ENCODE measurements at regions not wholly inside any gene's neighbourhood (a gene's known extent, or its start where the extent isn't known, plus 50 kb on each side); places are given as distances from the start of the nearest gene placed in this dataset.
"Not testable (repeated sequence)": the region's sequence is repeated elsewhere in the genome, so short reads cannot be mapped to it uniquely, and the experiment has no call there.

- no peak for DNase-seq
- intact Hi-C loops (cut with DNase I): no loop called here
These were observed 1115.5 kb downstream of the TAF11L14 start for GRCh38 chr5:18749763-18750162.

DNA sequence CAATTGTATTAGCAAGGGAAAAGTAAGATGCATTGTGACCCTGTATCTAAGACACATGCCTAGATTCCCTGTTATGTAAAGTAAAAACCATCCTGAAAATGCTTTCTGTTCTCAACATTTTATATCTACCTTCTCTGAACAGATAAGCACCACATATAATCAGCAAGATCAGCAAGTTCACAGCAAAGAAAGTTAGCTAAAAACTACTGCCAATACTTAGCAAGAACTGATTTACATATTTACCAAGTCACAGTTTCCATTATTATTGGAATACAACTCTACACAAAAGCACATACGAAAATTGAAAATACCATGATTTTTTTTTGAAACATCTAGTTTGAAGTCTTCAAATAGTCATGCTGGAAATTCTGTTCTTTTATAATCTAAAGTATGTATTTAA lies 1118.1 kb downstream of the TAF11L14 start:
- intact Hi-C loops (cut with DNase I): no loop called here
- DNase-seq: no peak

DNA sequence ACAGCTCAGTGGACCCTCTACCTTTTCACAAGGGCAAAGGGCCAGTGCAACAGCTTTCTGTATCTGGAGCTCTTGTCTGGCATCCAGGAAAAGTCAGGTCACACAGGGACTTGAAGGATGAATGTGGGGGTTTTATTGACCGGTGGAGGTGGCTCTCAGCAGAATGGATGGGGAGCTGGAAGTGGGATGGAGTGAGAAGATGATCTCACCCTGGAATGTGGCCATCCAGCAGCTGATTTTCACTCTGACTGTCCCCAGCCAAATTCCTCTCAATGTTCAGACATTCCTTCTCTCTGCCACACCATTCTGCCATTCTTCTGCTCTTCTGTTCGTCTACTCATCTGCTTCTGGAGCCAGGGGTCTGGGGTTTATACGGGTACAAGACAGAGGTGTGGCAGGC lies 1119.9 kb downstream of the TAF11L14 start:
- intact Hi-C loops (cut with DNase I): no loop called here
- DNase-seq: no peak

- intact Hi-C loops (cut with DNase I): no loop called here
These were observed 1127.5 kb downstream of the TAF11L14 start for GRCh38 chr5:18761801-18762200.

GRCh38 chr5:18764161-18764560 lies 1129.9 kb downstream of the TAF11L14 start:
- intact Hi-C loops (cut with DNase I): no loop called here
- no peak for DNase-seq

More at GRCh38 chr5:18761801-18762200, 1127.5 kb downstream of the TAF11L14 start:
- no peak for DNase-seq

DNA sequence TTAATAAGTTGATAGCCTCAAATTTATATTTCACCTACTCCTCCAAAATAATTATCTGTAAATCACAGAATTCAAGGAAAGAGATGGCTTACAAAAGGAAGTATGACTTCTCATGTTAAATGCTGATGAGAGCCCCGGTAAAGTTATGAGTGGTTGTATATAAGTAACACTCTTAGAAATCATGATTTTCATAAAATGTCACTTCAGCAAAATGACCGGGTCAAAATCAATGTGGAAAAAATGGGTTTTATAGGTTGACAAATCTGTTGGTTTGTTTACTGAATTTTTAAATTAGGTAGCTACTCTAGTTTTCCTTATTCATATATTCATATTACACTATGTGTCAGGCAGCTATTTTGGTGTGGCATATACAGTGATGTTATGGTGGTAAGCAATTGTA lies 1131.0 kb downstream of the TAF11L14 start:
- DNase-seq: no peak
- intact Hi-C loops (cut with DNase I): no loop called here

GRCh38 chr5:18771097-18771610 lies 1136.9 kb downstream of the TAF11L14 start:
- intact Hi-C loops (cut with DNase I): no loop called here

GRCh38 chr5:18772475-18772874 lies 1138.2 kb downstream of the TAF11L14 start:
- peak in 9 of 42 donors; percentile 8 to 47 (median 22) for DNase-seq
- intact Hi-C loops (cut with DNase I): no loop called here

More at GRCh38 chr5:18771097-18771610, 1136.9 kb downstream of the TAF11L14 start:
- DNase-seq: no peak

GRCh38 chr5:18778225-18778624 lies 1144.0 kb downstream of the TAF11L14 start:
- intact Hi-C loops (cut with DNase I): no loop called here
- DNase-seq: peak in 4 of 42 donors; percentile 20 to 47 (median 26)

DNA sequence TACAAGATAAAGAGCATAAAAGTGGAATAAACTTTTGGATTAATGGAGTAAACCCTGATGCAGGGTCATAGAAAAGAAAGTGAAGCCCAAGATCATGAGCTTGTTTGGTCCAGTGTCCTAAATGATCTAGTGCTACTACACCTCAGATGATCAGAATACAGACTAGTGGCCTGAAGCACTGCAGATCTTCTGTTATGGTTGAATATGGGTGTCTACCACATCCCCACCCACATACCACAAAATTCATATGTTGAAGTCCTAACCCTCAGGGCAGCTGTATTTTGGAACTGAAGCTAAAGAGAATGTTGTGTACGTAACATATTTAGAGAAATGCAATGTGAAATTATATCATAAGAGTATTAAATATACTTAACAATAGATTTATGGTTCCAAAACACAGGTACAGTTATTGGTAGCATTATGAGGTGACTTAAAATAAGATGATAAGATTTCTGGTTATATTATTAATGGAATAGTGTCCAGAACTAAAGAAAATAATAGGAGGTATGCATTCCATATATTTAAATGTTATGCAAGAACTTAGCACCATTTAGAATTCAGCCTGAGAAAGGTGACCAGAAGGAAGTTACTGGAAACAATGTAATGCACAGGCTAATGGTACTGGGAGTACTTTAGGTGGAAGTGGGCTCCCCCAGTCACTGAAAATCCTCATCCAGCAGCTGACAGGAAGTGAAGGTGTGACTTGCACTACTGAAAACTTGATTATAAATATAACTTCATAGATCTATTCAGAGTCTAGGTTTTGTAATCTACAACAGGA lies 1155.1 kb downstream of the TAF11L14 start:
- intact Hi-C loops (cut with DNase I): no loop called here

DNA sequence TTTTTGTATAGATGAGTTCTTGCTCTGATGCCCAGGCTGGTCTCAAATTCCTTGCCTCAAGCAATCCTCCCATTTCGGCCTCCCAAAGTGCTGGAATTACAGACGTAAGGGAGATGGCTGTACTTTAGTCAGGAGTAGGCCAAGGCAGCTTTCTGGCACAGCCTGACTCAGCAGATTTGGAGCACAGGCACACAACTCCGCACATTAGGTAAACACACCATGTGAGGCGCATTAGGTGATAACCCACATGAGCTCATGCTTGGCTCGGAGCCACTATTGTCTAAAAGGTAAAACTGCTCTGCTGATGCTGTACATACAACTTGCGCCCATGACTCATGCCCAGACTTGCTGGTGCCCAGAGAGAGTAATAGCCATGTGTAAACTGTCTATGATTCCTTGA lies 1157.9 kb downstream of the TAF11L14 start:
- no peak for DNase-seq
- intact Hi-C loops (cut with DNase I): no loop called here

More for the DNA sequence above, 1155.1 kb downstream of the TAF11L14 start:
- no peak for DNase-seq

GRCh38 chr5:18797222-18797621 lies 1163.0 kb downstream of the TAF11L14 start:
- intact Hi-C loops (cut with DNase I): no loop called here
- DNase-seq: no peak

- DNase-seq: no peak
- intact Hi-C loops (cut with DNase I): no loop called here
These were observed 1163.8 kb downstream of the TAF11L14 start for GRCh38 chr5:18798058-18798457.

GRCh38 chr5:18799482-18800128 lies 1165.3 kb downstream of the TAF11L14 start:
- intact Hi-C loops (cut with DNase I): no loop called here
- no peak for DNase-seq

- intact Hi-C loops (cut with DNase I): no loop called here
- DNase-seq: no peak
These were observed 1166.2 kb downstream of the TAF11L14 start for GRCh38 chr5:18800293-18801025.

DNA sequence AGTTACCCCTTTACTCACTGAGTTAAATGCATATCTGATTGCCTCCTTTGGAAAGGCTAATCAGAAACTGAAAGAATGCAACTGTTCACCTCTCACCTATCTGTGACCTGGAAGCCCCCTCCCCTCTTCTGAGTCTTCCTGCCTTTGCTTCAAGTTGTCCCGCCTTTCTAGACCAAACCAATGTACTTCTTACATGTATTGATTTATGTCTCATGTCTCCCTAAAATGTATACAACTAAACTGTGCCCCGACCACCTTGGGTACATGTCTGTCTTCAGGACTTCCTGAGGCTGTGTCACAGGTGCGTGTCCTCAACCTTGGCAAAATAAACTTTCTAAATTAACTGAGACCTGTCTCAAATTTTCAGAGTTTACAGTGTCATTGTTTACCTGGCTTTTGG lies 1167.2 kb downstream of the TAF11L14 start:
- DNase-seq; intact Hi-C loops (cut with DNase I): not testable (repeated sequence)

- DNase-seq: no peak
- intact Hi-C loops (cut with DNase I): no loop called here
These were observed 1168.1 kb downstream of the TAF11L14 start for GRCh38 chr5:18802336-18802735.

DNA sequence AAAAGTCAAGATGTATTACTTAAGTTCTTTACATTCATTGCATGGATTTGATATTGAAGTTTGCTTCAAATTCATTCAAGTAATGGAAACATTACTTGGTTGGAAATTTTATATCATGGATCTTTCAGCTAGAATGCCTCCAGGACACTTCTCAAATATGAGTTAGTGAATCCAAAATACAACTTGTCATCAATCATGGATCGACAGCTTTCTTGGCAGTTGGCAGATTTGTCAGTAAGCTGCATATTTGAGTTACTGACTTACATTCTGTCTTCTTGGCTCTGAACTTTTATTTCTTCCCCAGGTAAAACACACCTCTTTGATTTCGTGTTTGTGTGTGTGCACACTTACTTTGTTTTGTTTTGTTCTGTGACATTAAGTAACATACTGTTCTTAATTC lies 1171.1 kb downstream of the TAF11L14 start:
- no peak for DNase-seq
- intact Hi-C loops (cut with DNase I): no loop called here

DNA sequence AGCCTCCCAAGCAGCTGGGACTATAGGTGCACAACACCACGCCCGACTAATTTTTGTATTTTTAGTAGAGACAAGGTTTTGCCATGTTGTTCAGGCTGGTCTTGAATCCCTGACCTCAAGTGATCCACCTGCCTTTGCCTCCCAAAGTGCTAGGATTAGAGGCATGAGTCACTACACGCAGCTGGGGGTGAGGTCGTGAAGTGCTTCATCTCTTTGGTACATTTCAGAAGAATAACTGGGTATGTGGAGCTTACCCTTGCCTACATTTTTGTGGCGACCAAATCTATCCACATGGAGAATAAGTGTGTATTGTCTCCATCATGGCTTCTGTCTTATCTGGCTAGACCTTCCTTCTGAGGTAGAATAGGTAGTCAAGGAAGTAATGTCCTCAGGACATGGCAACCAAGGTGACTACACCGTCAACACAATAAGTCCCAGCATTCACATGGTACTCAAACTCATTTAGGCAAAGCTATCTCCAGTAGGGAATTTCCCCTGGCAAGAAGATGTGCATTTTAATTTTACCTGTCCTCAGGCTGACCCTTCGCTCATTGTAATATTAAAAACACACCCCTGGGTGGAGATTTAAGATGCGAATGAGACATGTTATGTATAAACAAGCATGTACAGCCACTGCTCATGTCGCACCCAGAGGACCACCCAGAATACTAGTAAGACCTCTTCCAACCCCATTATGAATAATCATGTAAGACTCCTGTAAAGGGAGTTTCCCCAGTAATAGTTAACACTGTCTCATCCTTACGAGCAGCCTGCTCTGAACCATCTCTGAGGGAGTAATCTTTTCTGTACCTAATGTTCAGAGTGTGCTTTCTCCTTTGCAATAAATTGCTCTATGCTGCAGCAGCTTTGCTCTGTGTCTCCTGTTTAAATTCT lies 1173.2 kb downstream of the TAF11L14 start:
- DNase-seq: peak in 1 of 42 donors; percentile 10
- intact Hi-C loops (cut with DNase I): no loop called here

Data from head of caudate nucleus (tissue), 42 donors.